Testis (tissue), 2 donors: ENCODE measurements at regions not wholly inside any gene's neighbourhood (a gene's known extent, or its start where the extent isn't known, plus 50 kb on each side); places are given as distances from the start of the nearest gene placed in this dataset.

Experiments
- POLR2A ChIP-seq: fragments of 450-650 bp; IDR thresholded peaks from one replicate; pipeline ENCODE4 v1.6.1; 2017; ENCODE audit warnings: antibody characterized with exemption, mild to moderate bottlenecking, moderate library complexity
- TF ChIP-seq, protein P1 (sequence below), 3 experiments: fragments of 450-650 bp in 2 of 3; fragments of 200-600 bp in 1 of 3; sonication (generic) in 1 of 3; IDR thresholded peaks; one replicate each; pipeline ENCODE4 v1.5.1; 2016 to 2019; ENCODE audit warnings: antibody characterized with exemption in 3 of 3, mild to moderate bottlenecking in 2 of 3, moderate library complexity in 1 of 3

DNA sequence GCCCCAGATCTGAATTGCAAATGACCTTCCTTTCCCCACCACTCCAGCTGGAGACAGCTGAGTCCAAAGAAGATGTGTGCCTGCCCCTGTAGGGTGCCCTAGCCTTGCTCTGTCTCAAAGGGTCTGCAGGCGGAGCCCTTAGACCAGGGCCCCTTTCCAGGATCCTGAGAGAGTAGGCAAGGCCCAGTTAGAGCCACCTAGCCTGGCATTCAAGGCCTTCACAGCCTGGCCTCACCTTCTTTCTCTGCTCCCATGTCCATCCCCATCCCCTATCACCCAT, 66.6 kb upstream of the LHX1 start:
- TF ChIP-seq, protein P1, sequence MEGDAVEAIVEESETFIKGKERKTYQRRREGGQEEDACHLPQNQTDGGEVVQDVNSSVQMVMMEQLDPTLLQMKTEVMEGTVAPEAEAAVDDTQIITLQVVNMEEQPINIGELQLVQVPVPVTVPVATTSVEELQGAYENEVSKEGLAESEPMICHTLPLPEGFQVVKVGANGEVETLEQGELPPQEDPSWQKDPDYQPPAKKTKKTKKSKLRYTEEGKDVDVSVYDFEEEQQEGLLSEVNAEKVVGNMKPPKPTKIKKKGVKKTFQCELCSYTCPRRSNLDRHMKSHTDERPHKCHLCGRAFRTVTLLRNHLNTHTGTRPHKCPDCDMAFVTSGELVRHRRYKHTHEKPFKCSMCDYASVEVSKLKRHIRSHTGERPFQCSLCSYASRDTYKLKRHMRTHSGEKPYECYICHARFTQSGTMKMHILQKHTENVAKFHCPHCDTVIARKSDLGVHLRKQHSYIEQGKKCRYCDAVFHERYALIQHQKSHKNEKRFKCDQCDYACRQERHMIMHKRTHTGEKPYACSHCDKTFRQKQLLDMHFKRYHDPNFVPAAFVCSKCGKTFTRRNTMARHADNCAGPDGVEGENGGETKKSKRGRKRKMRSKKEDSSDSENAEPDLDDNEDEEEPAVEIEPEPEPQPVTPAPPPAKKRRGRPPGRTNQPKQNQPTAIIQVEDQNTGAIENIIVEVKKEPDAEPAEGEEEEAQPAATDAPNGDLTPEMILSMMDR (IDR thresholded peaks at IDR 0.05), result no peak
- TF ChIP-seq POLR2A, result no peak
